ENCODE measurements at regions not wholly inside any gene's neighbourhood (a gene's known extent, or its start where the extent isn't known, plus 50 kb on each side); places are given as distances from the start of the nearest gene placed in this dataset.
"Not testable (repeated sequence)": the region's sequence is repeated elsewhere in the genome, so short reads cannot be mapped to it uniquely, and the experiment has no call there.

GRCh38 chr1:95659166-95659565 lies 425.2 kb downstream of the RWDD3 start:
- Mint-ChIP-seq H3K27me3 (ENCODE audit: insufficient read depth) (no peaks in the 10 kb centered on the region), H3K36me3 (ENCODE audit: low read depth) (no peaks in the 10 kb centered on the region), H3K4me1 (ENCODE audit: low read depth) (no peaks in the 10 kb centered on the region), H3K4me3 (no peak overlapping the region), H3K9me3 (peaks cover 48% of the 10 kb centered on the region), H3K27ac (no peak overlapping the region)
- no peak for TF ChIP-seq CTCF (IDR thresholded peaks at IDR 0.05)
- no peak for DNase-seq

- no peak overlapping the region for H3K27ac Mint-ChIP-seq
These were observed 425.6 kb downstream of the RWDD3 start for GRCh38 chr1:95659588-95659987.

DNA sequence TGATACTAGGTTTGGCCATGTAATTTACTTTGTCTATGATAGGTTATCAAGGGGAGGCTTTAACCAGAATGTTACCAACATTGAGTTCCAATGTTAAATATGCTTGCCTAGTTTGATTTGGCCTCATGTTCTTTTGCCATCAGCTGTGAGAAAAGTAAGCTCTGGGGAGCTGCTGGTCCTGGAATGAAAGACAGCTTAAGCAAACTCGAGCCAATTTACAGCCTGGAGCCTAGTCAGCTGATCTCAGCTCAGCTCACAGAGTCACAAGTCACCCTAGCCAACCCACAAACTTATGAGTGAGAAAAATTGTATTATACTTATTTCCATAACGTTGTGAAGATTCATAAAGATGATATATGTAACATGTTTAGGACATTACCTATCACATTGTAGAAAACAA lies 426.7 kb downstream of the RWDD3 start:
- Mint-ChIP-seq H3K4me3 (no peak overlapping the region), H3K4me1 (ENCODE audit: low read depth) (no peaks in the 10 kb centered on the region), H3K27me3 (ENCODE audit: insufficient read depth) (no peaks in the 10 kb centered on the region), H3K9me3 (peaks cover 52% of the 10 kb centered on the region), H3K27ac (no peak overlapping the region), H3K36me3 (ENCODE audit: low read depth) (no peaks in the 10 kb centered on the region)
- no peak for TF ChIP-seq CTCF (IDR thresholded peaks at IDR 0.05)
- no peak for DNase-seq

More at GRCh38 chr1:95659588-95659987, 425.6 kb downstream of the RWDD3 start:
- Mint-ChIP-seq H3K4me1 (ENCODE audit: low read depth) (no peaks in the 10 kb centered on the region), H3K9me3 (peaks cover 50% of the 10 kb centered on the region), H3K36me3 (ENCODE audit: low read depth) (no peaks in the 10 kb centered on the region), H3K4me3 (no peak overlapping the region), H3K27me3 (ENCODE audit: insufficient read depth) (no peaks in the 10 kb centered on the region)
- no peak for DNase-seq
- TF ChIP-seq CTCF (IDR thresholded peaks at IDR 0.05): no peak

GRCh38 chr1:95663530-95663929 lies 429.5 kb downstream of the RWDD3 start:
- H3K27ac Mint-ChIP-seq; H3K27me3 Mint-ChIP-seq (ENCODE audit: insufficient read depth); H3K36me3 Mint-ChIP-seq (ENCODE audit: low read depth); H3K4me3 Mint-ChIP-seq; DNase-seq; H3K4me1 Mint-ChIP-seq (ENCODE audit: low read depth): not testable (repeated sequence)
- peaks cover 48% of the 10 kb centered on the region for H3K9me3 Mint-ChIP-seq

DNA sequence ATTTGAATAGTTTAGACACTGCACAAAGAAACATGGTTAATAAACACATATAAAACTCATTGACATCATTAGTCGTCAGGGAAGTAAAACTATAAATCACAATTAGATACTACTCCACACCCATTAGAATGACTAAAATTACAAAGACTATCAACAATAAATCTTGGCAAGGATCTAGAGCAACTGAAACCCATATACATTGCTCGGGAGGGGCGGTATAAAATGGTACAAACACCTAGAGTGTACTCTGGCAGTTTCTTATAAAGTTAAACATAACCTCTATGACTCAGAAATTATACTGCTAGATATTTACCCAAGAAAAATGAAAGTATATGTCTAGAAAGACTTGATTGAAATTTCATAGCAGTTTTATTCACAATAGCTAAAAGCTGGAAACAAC lies 434.2 kb downstream of the RWDD3 start:
- no peak for DNase-seq
- Mint-ChIP-seq H3K36me3 (ENCODE audit: low read depth) (no peaks in the 10 kb centered on the region), H3K4me3 (no peak overlapping the region), H3K27ac (no peak overlapping the region), H3K27me3 (ENCODE audit: insufficient read depth) (peaks cover 2% of the 10 kb centered on the region), H3K4me1 (ENCODE audit: low read depth) (no peaks in the 10 kb centered on the region), H3K9me3 (peaks cover 35% of the 10 kb centered on the region)
- TF ChIP-seq CTCF (IDR thresholded peaks at IDR 0.05): no peak

GRCh38 chr1:95669638-95670037 lies 435.6 kb downstream of the RWDD3 start:
- not testable (repeated sequence) for H3K4me3 Mint-ChIP-seq; DNase-seq; H3K36me3 Mint-ChIP-seq (ENCODE audit: low read depth); H3K27ac Mint-ChIP-seq; H3K27me3 Mint-ChIP-seq (ENCODE audit: insufficient read depth); H3K4me1 Mint-ChIP-seq (ENCODE audit: low read depth)
- peaks cover 30% of the 10 kb centered on the region for H3K9me3 Mint-ChIP-seq

DNA sequence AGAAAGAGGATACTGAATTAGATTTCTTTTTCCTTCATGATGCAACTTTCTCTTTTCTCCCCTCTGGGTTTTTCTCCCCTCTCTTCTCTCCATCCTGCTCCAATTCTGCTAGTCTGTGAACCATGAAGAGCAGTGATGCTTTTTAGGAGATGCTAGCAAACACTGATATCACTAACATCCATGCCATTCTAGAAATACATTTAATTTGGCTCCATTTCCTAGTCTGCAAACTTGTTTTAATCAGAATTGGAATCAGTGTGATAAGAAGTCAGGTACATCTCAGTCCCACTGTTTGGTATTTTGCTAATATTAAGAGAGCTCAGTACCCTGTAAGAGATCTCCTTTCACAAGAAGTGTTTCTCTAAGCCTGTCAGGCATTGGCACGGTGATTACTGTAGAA lies 437.1 kb downstream of the RWDD3 start:
- H3K9me3 Mint-ChIP-seq: peaks cover 36% of the 10 kb centered on the region
- no peak for TF ChIP-seq CTCF (IDR thresholded peaks at IDR 0.05)
- DNase-seq: no peak

More for the DNA sequence above, 437.1 kb downstream of the RWDD3 start:
- Mint-ChIP-seq H3K36me3 (ENCODE audit: low read depth) (no peaks in the 10 kb centered on the region), H3K27ac (no peak overlapping the region), H3K4me3 (no peak overlapping the region), H3K4me1 (ENCODE audit: low read depth) (no peaks in the 10 kb centered on the region), H3K27me3 (ENCODE audit: insufficient read depth) (no peaks in the 10 kb centered on the region; the same call in 1 of the 2 replicates)
